SK-N-SH (cell line): ENCODE measurements at regions not wholly inside any gene's neighbourhood (a gene's known extent, or its start where the extent isn't known, plus 50 kb on each side); places are given as distances from the start of the nearest gene placed in this dataset.

Experiments
- CTCF ChIA-PET: fragments of 300-600, 350-600 bp; formaldehyde crosslinking; extraction: SDS; loops from one replicate; lab custom pipeline; 2021; lab: Yijun Ruan, JAX
- POLR2A ChIA-PET: fragments of 350-600 bp; sonication (Branson Sonifier 250); formaldehyde crosslinking; extraction: SDS; loops from one replicate; lab custom pipeline; 2020; ENCODE audit warnings: antibody characterized with exemption, inconsistent platforms; lab: Yijun Ruan, JAX
- DNase-seq: peaks from one replicate; pipeline ENCODE4 v3.0.0; 2012
- H2AFZ ChIP-seq: fragments of 200-600 bp; sonication (generic); 2 replicates; pipeline ENCODE4 v1.8.1; 2016; ENCODE audit warnings: antibody characterized with exemption, mild to moderate bottlenecking, low read depth
- H3F3A ChIP-seq: fragments of 200-600 bp; sonication (generic); replicated peaks from 2 replicates; pipeline ENCODE3; 2016; ENCODE audit warnings: antibody characterized with exemption, mild to moderate bottlenecking; ENCODE audit not compliant: insufficient read depth
- H3K27ac ChIP-seq, 2 experiments: fragments of 200-500 bp in 1 of 2; fragments of 200-600 bp in 1 of 2; sonication (Bioruptor generic) in 1 of 2; sonication (generic), shearing (Covaris generic) in 1 of 2; 2 replicates each; pipeline versions ENCODE4 v1.5.1 to v1.6.1; 2014 to 2016; ENCODE audit warnings: low read depth in 2 of 2, inconsistent platforms in 1 of 2, low read length in 1 of 2, mild to moderate bottlenecking in 1 of 2, mixed read lengths in 1 of 2
- H3K27me3 ChIP-seq: fragments of 200-600 bp; sonication (generic), shearing (Covaris generic); 2 replicates; pipeline ENCODE4 v1.6.1; 2016; ENCODE audit warnings: mixed run types; ENCODE audit not compliant: insufficient read depth
- H3K36me3 ChIP-seq, 2 experiments: fragments of 200-500 bp in 1 of 2; fragments of 200-600 bp in 1 of 2; sonication (Bioruptor generic) in 1 of 2; sonication (generic) in 1 of 2; replicated peaks in 1 of 2; 2 replicates each; pipeline versions ENCODE3 to v1.5.1; 2014 to 2016; ENCODE audit warnings: low read length in 1 of 2, mild to moderate bottlenecking in 1 of 2; ENCODE audit not compliant: insufficient read depth in 2 of 2, control insufficient read depth in 1 of 2
- H3K4me1 ChIP-seq, 2 experiments: fragments of 200-500 bp in 1 of 2; fragments of 200-600 bp in 1 of 2; sonication (Bioruptor generic) in 1 of 2; sonication (generic), shearing (Covaris generic) in 1 of 2; 2 replicates each; pipeline versions ENCODE4 v1.5.1 to v1.6.1; 2014 to 2016; ENCODE audit warnings: low read depth in 1 of 2, low read length in 1 of 2, mixed run types in 1 of 2; ENCODE audit not compliant: insufficient read depth in 2 of 2, control insufficient read depth in 1 of 2
- H3K4me2 ChIP-seq: fragments of 200-600 bp; sonication (generic), shearing (Covaris generic); 2 replicates; pipeline ENCODE4 v1.6.1; 2017; ENCODE audit warnings: mixed run types
- H3K4me3 ChIP-seq, 2 experiments: fragments of 200-500 bp in 1 of 2; fragments of 200-600 bp in 1 of 2; sonication (Bioruptor generic) in 1 of 2; sonication (generic), shearing (Covaris generic) in 1 of 2; 2 replicates each; pipeline versions ENCODE4 v1.5.1 to v1.8.1; 2014 to 2016; ENCODE audit warnings: low read depth in 2 of 2, inconsistent platforms in 1 of 2, low read length in 1 of 2, mild to moderate bottlenecking in 1 of 2, mixed read lengths in 1 of 2, moderate library complexity in 1 of 2
- H3K79me2 ChIP-seq: fragments of 200-600 bp; sonication (generic); 2 replicates; pipeline ENCODE4 v1.8.1; 2017; ENCODE audit warnings: mild to moderate bottlenecking; ENCODE audit not compliant: insufficient read depth
- H3K9ac ChIP-seq: fragments of 200-600 bp; sonication (generic); 2 replicates; pipeline ENCODE4 v1.6.1; 2017; ENCODE audit warnings: mixed run types
- H3K9me2 ChIP-seq: fragments of 200-600 bp; sonication (generic); 2 replicates; pipeline ENCODE4 v1.6.1; 2017; ENCODE audit warnings: mixed run types
- H3K9me3 ChIP-seq: fragments of 200-600 bp; sonication (generic); 2 replicates; pipeline ENCODE4 v1.6.1; 2017; ENCODE audit warnings: mixed run types, mild to moderate bottlenecking, moderate library complexity
- H4K20me1 ChIP-seq: fragments of 200-600 bp; sonication (generic); 2 replicates; pipeline ENCODE4 v1.6.1; 2017; ENCODE audit warnings: mild to moderate bottlenecking, mixed run types; ENCODE audit not compliant: insufficient read depth
- CHD2 ChIP-seq: fragments of 150-350 bp; IDR thresholded peaks from 2 replicates; pipeline ENCODE4 v1.6.1; 2018; ENCODE audit warnings: low read length; ENCODE audit not compliant: partially characterized antibody
- ELF1 ChIP-seq: IDR thresholded peaks from 2 replicates; pipeline ENCODE4 v1.4.0; 2012
- EZH2phosphoT487 ChIP-seq: fragments of 200-600 bp; sonication (generic); IDR thresholded peaks from 2 replicates; pipeline ENCODE4 v1.6.1; 2017; ENCODE audit warnings: low read depth, mixed run types, mild to moderate bottlenecking, antibody characterized with exemption, moderate library complexity, borderline replicate concordance
- GATA2 ChIP-seq: sonication (generic); formaldehyde crosslinking; IDR thresholded peaks from 2 replicates; pipeline ENCODE4 v1.5.0; 2020; ENCODE audit warnings: mild to moderate bottlenecking, missing genetic modification reagents
- MEF2A ChIP-seq: IDR thresholded peaks from 2 replicates; pipeline ENCODE4 v1.4.0; 2012; ENCODE audit warnings: low read depth, borderline replicate concordance
- RCOR1 ChIP-seq: fragments of 150-350 bp; IDR thresholded peaks from 2 replicates; pipeline ENCODE4 v1.6.1; 2017; ENCODE audit warnings: antibody characterized with exemption, low read length
- RXRA ChIP-seq: IDR thresholded peaks from 2 replicates; pipeline ENCODE4 v1.4.0; 2012; ENCODE audit warnings: low read depth, mild to moderate bottlenecking, borderline replicate concordance
- TCF12 ChIP-seq: IDR thresholded peaks from 2 replicates; pipeline ENCODE4 v1.4.0; 2012
- TEAD4 ChIP-seq: IDR thresholded peaks from 2 replicates; pipeline ENCODE4 v1.4.0; 2012; ENCODE audit warnings: mild to moderate bottlenecking, borderline replicate concordance; ENCODE audit not compliant: insufficient read depth
- WGBS: methylation state at CpG from one replicate; pipeline ENCODE4 v1.1.6; 2017; ENCODE audit warnings: low lambda C conversion rate; 5-methylcytosine and 5-hydroxymethylcytosine counted together
- TF ChIP-seq, protein P1 (sequence below): fragments of 150-350 bp; IDR thresholded peaks from 2 replicates; pipeline ENCODE4 v1.6.1; 2017; ENCODE audit warnings: antibody characterized with exemption, low read length, low read depth, borderline replicate concordance
- TF ChIP-seq, protein P2 (sequence below): IDR thresholded peaks from 2 replicates; pipeline ENCODE4 v1.4.0; 2012; ENCODE audit warnings: low read depth, borderline replicate concordance
- TF ChIP-seq, protein P3 (sequence below): IDR thresholded peaks from 2 replicates; pipeline ENCODE4 v1.4.0; 2012; ENCODE audit warnings: low read depth, borderline replicate concordance
- TF ChIP-seq, protein P4 (sequence below): IDR thresholded peaks from 2 replicates; pipeline ENCODE4 v1.6.1; 2012; ENCODE audit warnings: mild to moderate bottlenecking, low read depth, low read length, moderate library complexity

DNA sequence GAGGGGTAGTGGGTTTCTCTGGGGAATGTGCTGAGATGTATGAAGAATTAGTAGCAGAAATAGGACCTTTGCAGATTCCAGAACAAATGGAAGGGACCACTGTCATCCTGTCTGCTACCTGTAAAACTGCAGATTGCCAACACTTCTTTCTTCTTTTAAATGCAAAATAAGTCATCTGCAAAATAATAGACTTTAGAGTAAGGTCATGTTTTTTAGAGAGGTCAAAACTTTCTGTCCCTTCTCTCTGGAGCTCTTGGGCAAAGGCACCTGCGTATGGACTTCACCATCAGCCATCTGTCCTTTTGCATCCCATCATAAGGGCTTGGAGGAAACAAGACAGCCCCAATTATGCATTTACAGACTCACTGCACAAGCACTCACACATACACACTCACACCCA, 121.1 kb upstream of the PPARGC1A start:
- no peak for DNase-seq
- no peaks in the 10 kb centered on the region for H3K9me3 ChIP-seq
- H3K9me2 ChIP-seq: no peaks in the 10 kb centered on the region
- CTCF ChIA-PET: no interaction called here
- POLR2A ChIA-PET: no interaction called here
- no peaks in the 10 kb centered on the region for H4K20me1 ChIP-seq
- 7% methylated on average over 1 of the region's 1 CpG for WGBS
- no peaks in the 10 kb centered on the region for H3K4me1 ChIP-seq
- H3K9ac ChIP-seq: no peak overlapping the region
- H3K27ac ChIP-seq: no peak overlapping the region
- H3K27me3 ChIP-seq: peaks cover 8% of the 10 kb centered on the region; the same call in 1 of the 2 replicates
- no peak overlapping the region for H3K4me3 ChIP-seq
- TF ChIP-seq MEF2A (no peak), RCOR1 (no peak), EZH2phosphoT487 (no peak), TEAD4 (no peak), GATA2 (CRISPR knock-in tag) (no peak), CHD2 (no peak)
- TF ChIP-seq, protein P1, sequence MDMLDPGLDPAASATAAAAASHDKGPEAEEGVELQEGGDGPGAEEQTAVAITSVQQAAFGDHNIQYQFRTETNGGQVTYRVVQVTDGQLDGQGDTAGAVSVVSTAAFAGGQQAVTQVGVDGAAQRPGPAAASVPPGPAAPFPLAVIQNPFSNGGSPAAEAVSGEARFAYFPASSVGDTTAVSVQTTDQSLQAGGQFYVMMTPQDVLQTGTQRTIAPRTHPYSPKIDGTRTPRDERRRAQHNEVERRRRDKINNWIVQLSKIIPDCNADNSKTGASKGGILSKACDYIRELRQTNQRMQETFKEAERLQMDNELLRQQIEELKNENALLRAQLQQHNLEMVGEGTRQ: no peak
- TF ChIP-seq, protein P2, sequence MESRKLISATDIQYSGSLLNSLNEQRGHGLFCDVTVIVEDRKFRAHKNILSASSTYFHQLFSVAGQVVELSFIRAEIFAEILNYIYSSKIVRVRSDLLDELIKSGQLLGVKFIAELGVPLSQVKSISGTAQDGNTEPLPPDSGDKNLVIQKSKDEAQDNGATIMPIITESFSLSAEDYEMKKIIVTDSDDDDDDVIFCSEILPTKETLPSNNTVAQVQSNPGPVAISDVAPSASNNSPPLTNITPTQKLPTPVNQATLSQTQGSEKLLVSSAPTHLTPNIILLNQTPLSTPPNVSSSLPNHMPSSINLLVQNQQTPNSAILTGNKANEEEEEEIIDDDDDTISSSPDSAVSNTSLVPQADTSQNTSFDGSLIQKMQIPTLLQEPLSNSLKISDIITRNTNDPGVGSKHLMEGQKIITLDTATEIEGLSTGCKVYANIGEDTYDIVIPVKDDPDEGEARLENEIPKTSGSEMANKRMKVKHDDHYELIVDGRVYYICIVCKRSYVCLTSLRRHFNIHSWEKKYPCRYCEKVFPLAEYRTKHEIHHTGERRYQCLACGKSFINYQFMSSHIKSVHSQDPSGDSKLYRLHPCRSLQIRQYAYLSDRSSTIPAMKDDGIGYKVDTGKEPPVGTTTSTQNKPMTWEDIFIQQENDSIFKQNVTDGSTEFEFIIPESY: no peak
- H2AFZ ChIP-seq: no peak overlapping the region
- H3K4me2 ChIP-seq: no peak overlapping the region
- no peaks in the 10 kb centered on the region for H3F3A ChIP-seq
- no peaks in the 10 kb centered on the region for H3K36me3 ChIP-seq
- H3K79me2 ChIP-seq: no peaks in the 10 kb centered on the region

DNA sequence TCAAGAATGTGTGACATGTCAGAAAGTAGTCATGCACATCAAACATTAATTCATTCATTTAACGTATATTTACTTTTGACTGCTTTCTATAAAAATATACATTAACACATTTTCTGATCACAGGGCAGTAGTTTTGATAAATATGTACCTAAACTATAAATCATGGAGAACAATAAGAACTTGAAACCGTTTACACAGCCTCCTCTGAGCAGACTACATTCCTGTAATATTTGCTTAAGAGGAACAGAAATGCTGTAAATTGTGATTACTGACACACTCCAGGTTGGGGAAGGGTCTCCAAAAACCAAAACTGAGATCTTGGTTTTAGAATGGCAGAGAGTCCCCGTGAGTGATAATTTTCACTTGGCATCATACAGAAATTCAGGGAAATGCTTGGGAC, 120.7 kb upstream of the PPARGC1A start:
- H3K4me1 ChIP-seq: no peaks in the 10 kb centered on the region
- H3K9me3 ChIP-seq: no peaks in the 10 kb centered on the region
- no peak overlapping the region for H3K27ac ChIP-seq
- H3K79me2 ChIP-seq: no peaks in the 10 kb centered on the region
- no peak overlapping the region for H3K4me3 ChIP-seq
- peaks cover 8% of the 10 kb centered on the region; the same call in 1 of the 2 replicates for H3K27me3 ChIP-seq
- no peak overlapping the region for H3K4me2 ChIP-seq
- no peaks in the 10 kb centered on the region for H3F3A ChIP-seq
- H2AFZ ChIP-seq: no peak overlapping the region
- CTCF ChIA-PET: no interaction called here
- POLR2A ChIA-PET: no interaction called here
- no peaks in the 10 kb centered on the region for H4K20me1 ChIP-seq
- no peak for DNase-seq
- H3K36me3 ChIP-seq: no peaks in the 10 kb centered on the region
- 7% methylated on average over 3 of the region's 3 CpGs for WGBS
- no peak overlapping the region for H3K9ac ChIP-seq
- H3K9me2 ChIP-seq: no peaks in the 10 kb centered on the region
- TF ChIP-seq, protein P3, sequence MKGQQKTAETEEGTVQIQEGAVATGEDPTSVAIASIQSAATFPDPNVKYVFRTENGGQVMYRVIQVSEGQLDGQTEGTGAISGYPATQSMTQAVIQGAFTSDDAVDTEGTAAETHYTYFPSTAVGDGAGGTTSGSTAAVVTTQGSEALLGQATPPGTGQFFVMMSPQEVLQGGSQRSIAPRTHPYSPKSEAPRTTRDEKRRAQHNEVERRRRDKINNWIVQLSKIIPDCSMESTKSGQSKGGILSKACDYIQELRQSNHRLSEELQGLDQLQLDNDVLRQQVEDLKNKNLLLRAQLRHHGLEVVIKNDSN: no peak
- TF ChIP-seq CHD2 (no peak), TCF12 (no peak), RXRA (no peak), ELF1 (no peak)
- TF ChIP-seq, protein P4, sequence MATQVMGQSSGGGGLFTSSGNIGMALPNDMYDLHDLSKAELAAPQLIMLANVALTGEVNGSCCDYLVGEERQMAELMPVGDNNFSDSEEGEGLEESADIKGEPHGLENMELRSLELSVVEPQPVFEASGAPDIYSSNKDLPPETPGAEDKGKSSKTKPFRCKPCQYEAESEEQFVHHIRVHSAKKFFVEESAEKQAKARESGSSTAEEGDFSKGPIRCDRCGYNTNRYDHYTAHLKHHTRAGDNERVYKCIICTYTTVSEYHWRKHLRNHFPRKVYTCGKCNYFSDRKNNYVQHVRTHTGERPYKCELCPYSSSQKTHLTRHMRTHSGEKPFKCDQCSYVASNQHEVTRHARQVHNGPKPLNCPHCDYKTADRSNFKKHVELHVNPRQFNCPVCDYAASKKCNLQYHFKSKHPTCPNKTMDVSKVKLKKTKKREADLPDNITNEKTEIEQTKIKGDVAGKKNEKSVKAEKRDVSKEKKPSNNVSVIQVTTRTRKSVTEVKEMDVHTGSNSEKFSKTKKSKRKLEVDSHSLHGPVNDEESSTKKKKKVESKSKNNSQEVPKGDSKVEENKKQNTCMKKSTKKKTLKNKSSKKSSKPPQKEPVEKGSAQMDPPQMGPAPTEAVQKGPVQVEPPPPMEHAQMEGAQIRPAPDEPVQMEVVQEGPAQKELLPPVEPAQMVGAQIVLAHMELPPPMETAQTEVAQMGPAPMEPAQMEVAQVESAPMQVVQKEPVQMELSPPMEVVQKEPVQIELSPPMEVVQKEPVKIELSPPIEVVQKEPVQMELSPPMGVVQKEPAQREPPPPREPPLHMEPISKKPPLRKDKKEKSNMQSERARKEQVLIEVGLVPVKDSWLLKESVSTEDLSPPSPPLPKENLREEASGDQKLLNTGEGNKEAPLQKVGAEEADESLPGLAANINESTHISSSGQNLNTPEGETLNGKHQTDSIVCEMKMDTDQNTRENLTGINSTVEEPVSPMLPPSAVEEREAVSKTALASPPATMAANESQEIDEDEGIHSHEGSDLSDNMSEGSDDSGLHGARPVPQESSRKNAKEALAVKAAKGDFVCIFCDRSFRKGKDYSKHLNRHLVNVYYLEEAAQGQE: no peak
